CD4-positive, alpha-beta T cell (primary cell): ENCODE measurements at regions not wholly inside any gene's neighbourhood (a gene's known extent, or its start where the extent isn't known, plus 50 kb on each side); places are given as distances from the start of the nearest gene placed in this dataset.

ENCODE experiments used
- ATAC-seq: fragments of 200-7000 bp; cut with Tn5 transposase; one replicate; pipeline ENCODE4 v1.10.0; 2022; ENCODE audit warnings: mild to moderate bottlenecking; ENCODE audit not compliant: poor library complexity
- CTCF ChIA-PET: fragments of 350-600 bp; sonication (Branson Sonifier 250); formaldehyde crosslinking; loops from one replicate; lab custom pipeline; 2021; ENCODE audit warnings: antibody characterized with exemption, inconsistent platforms; lab: Charles Lee
- POLR2A ChIA-PET: fragments of 350-600 bp; sonication (Branson Sonifier 250); formaldehyde crosslinking; loops from one replicate; lab custom pipeline; 2021; ENCODE audit warnings: antibody characterized with exemption, inconsistent platforms; lab: Charles Lee
- DNase-seq, 14 experiments: peaks; one replicate each; pipeline ENCODE4 v3.0.0-alpha.2; 2013 to 2020; ENCODE audit warnings: mixed read lengths in 2 of 14
- H3K27ac ChIP-seq, 2 donors: one replicate each; pipeline versions ENCODE4 v1.5.1 to v1.7.0; 2013; ENCODE audit warnings: low read length in 2 of 2, low read depth in 1 of 2, mild to moderate bottlenecking in 1 of 2
- H3K27me3 ChIP-seq, 2 experiments: 1 replicate in 1 of 2; 2 replicates in 1 of 2; pipeline versions ENCODE4 v1.6.1 to v1.7.0; 2013; ENCODE audit warnings: low read length in 2 of 2, control low read depth in 1 of 2, mild to moderate bottlenecking in 1 of 2, moderate library complexity in 1 of 2; ENCODE audit not compliant: insufficient read depth in 2 of 2, control insufficient read depth in 1 of 2
- H3K36me3 ChIP-seq: one replicate; pipeline ENCODE4 v1.6.1; 2013; ENCODE audit warnings: low read length, control low read depth; ENCODE audit not compliant: insufficient read depth
- H3K4me1 ChIP-seq: one replicate; pipeline ENCODE4 v1.6.1; 2013; ENCODE audit warnings: low read length, control low read depth; ENCODE audit not compliant: insufficient read depth
- H3K4me3 ChIP-seq: one replicate; pipeline ENCODE4 v1.5.1; 2013; ENCODE audit warnings: mild to moderate bottlenecking, low read length, moderate library complexity
- H3K9me3 ChIP-seq, 2 experiments: 1 replicate in 1 of 2; 2 replicates in 1 of 2; pipeline versions ENCODE4 v1.6.1 to v1.7.0; 2013; ENCODE audit warnings: low read length in 2 of 2, mild to moderate bottlenecking in 2 of 2, control low read depth in 1 of 2, moderate library complexity in 1 of 2; ENCODE audit not compliant: control insufficient read depth in 1 of 2, insufficient read depth in 1 of 2
- H3K27ac Mint-ChIP-seq: one replicate; pipeline ENCODE4 v1.8.0; 2020; ENCODE audit warnings: mixed read lengths
- H3K27me3 Mint-ChIP-seq: one replicate; pipeline ENCODE4 v1.8.0; 2021; ENCODE audit warnings: mixed read lengths
- H3K36me3 Mint-ChIP-seq: one replicate; pipeline ENCODE4 v1.8.0; 2021; ENCODE audit warnings: low read depth, mixed read lengths
- H3K4me1 Mint-ChIP-seq: one replicate; pipeline ENCODE4 v1.8.0; 2021; ENCODE audit warnings: low read depth, mixed read lengths
- H3K4me3 Mint-ChIP-seq: one replicate; pipeline ENCODE4 v1.8.0; 2020; ENCODE audit warnings: mild to moderate bottlenecking, mixed read lengths
- H3K9me3 Mint-ChIP-seq: one replicate; pipeline ENCODE4 v1.8.0; 2020; ENCODE audit warnings: mixed read lengths
- intact Hi-C, 2 experiments: fragments of 100-400 bp; cut with DNase I in 1 of 2; cut with micrococcal nuclease in 1 of 2; formaldehyde crosslinking; loops; one replicate each; pipeline versions ENCODE4 v1.15.1 to v1.9.0; 2023 to 2025; cut with DNase I, micrococcal nuclease
- TF ChIP-seq, protein P1 (sequence below): fragments of 200-600 bp; IDR thresholded peaks from one replicate; pipeline ENCODE4 v1.8.0; 2022; ENCODE audit warnings: antibody characterized with exemption, mild to moderate bottlenecking

DNA sequence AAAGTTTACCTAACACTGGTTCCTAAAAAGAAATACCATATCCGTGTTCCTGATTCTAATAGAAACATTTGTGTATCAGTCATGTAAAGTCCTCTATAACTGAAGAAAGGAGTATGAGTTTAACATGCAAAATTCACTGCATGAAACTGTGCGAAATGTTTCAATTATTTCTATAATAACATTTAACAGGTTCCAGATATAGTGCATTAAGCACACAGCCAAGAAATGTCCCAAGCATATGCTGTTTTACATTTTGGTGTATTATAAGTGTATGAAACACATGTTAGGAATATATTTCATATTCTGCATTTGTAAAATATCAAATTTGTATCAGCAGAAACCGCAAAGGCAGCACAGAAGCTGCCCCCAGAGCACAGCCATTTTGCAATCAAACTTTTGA, 764.9 kb downstream of the KCNJ2 start:
- no peaks in the 10 kb centered on the region for H3K9me3 ChIP-seq
- no peak for ATAC-seq
- Mint-ChIP-seq H3K4me1 (no peaks in the 10 kb centered on the region), H3K27ac (no peak overlapping the region), H3K36me3 (no peaks in the 10 kb centered on the region), H3K4me3 (no peak overlapping the region), H3K27me3 (no peaks in the 10 kb centered on the region), H3K9me3 (no peaks in the 10 kb centered on the region)
- DNase-seq = no peak
- no peak overlapping the region for H3K4me3 ChIP-seq
- CTCF ChIA-PET = no interaction called here
- H3K27ac ChIP-seq = no peak overlapping the region
- POLR2A ChIA-PET = no interaction called here
- TF ChIP-seq, protein P1, sequence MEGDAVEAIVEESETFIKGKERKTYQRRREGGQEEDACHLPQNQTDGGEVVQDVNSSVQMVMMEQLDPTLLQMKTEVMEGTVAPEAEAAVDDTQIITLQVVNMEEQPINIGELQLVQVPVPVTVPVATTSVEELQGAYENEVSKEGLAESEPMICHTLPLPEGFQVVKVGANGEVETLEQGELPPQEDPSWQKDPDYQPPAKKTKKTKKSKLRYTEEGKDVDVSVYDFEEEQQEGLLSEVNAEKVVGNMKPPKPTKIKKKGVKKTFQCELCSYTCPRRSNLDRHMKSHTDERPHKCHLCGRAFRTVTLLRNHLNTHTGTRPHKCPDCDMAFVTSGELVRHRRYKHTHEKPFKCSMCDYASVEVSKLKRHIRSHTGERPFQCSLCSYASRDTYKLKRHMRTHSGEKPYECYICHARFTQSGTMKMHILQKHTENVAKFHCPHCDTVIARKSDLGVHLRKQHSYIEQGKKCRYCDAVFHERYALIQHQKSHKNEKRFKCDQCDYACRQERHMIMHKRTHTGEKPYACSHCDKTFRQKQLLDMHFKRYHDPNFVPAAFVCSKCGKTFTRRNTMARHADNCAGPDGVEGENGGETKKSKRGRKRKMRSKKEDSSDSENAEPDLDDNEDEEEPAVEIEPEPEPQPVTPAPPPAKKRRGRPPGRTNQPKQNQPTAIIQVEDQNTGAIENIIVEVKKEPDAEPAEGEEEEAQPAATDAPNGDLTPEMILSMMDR = no peak
- H3K27me3 ChIP-seq = no peaks in the 10 kb centered on the region
- H3K4me1 ChIP-seq = no peaks in the 10 kb centered on the region
- no peaks in the 10 kb centered on the region for H3K36me3 ChIP-seq
- intact Hi-C loops = no loop called here

DNA sequence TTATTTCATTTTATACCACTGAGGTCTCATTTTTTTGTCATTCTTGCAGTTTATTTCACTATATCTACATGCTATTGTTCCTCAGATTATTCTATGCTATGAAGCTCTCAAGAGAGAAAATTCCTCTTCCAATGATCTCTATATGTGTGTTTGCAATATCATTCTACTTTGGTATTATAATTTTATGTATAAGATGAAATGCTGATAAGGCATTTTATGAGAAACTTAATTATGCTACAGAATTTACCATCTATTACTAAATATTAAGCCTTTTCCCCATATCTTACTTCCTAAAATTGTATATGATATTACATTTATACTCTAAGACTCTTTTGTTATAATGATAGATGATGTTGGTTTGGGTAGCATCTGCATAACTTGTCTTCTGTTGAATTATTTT, 765.5 kb downstream of the KCNJ2 start:
- intact Hi-C loops = no loop called here
- ChIA-PET POLR2A (no interaction called here), CTCF (no interaction called here)

DNA sequence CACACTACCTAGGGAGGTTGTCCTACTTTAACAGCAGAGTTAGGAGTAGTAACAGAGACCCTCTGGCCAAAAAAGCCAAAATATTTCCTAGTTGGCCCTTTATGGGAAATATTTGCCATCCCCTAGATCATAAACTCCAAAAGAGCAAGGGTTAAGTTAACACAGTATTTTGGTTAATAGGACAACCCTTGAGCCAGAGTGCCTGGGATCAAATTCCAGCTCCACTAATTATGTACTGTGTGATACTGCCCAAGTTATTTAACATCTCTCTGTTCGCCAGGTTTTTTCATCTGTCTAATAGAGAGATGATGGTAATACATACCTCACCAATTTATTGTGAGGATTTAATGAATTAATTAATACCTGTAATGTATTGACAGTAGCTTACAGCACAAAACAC, 767.4 kb downstream of the KCNJ2 start:
- no peaks in the 10 kb centered on the region for H3K9me3 ChIP-seq
- Mint-ChIP-seq H3K9me3 (no peaks in the 10 kb centered on the region), H3K4me1 (no peaks in the 10 kb centered on the region), H3K4me3 (no peak overlapping the region), H3K27me3 (no peaks in the 10 kb centered on the region), H3K27ac (no peak overlapping the region), H3K36me3 (no peaks in the 10 kb centered on the region)
- H3K36me3 ChIP-seq = no peaks in the 10 kb centered on the region
- TF ChIP-seq, protein P1 = no peak
- no peaks in the 10 kb centered on the region for H3K4me1 ChIP-seq
- CTCF ChIA-PET = no interaction called here
- no peak overlapping the region for H3K27ac ChIP-seq
- intact Hi-C loops = no loop called here
- no peaks in the 10 kb centered on the region for H3K27me3 ChIP-seq
- no peak overlapping the region for H3K4me3 ChIP-seq
- no peak for ATAC-seq
- DNase-seq = no peak
- POLR2A ChIA-PET = no interaction called here

More for the DNA sequence above, 765.5 kb downstream of the KCNJ2 start:
- Histone ChIP-seq H3K4me1 (no peaks in the 10 kb centered on the region), H3K27me3 (no peaks in the 10 kb centered on the region), H3K27ac (no peak overlapping the region), H3K9me3 (no peaks in the 10 kb centered on the region), H3K36me3 (no peaks in the 10 kb centered on the region), H3K4me3 (no peak overlapping the region)
- no peaks in the 10 kb centered on the region for H3K27me3 Mint-ChIP-seq
- ATAC-seq (no peak), DNase-seq (no peak)
- TF ChIP-seq, protein P1 = no peak
- H3K36me3 Mint-ChIP-seq = no peaks in the 10 kb centered on the region
- no peak overlapping the region for H3K27ac Mint-ChIP-seq
- no peak overlapping the region for H3K4me3 Mint-ChIP-seq
- H3K9me3 Mint-ChIP-seq = no peaks in the 10 kb centered on the region
- no peaks in the 10 kb centered on the region for H3K4me1 Mint-ChIP-seq
